ENCODE measurements at regions not wholly inside any gene's neighbourhood (a gene's known extent, or its start where the extent isn't known, plus 50 kb on each side); places are given as distances from the start of the nearest gene placed in this dataset.

DNA sequence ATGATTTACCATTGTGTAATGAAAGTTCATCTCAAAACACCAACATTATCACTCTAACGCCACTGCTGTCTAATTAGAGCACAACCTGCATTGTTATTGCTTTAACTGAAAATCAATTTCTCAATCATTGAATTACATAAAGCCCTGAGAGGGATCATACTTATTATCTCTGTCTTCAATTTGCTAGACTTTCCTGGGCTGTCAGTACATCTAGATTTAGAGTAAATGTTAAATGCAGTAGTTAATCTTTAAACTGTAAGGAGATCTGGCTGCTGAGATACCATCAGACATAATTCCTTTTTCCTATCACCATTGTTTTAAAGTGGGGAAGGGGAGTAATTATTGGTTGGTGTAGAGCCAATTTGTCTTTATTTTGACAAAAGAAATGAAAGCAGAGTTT lies 1995.1 kb downstream of the MRPL39 start:
- TF ChIP-seq, protein P1, sequence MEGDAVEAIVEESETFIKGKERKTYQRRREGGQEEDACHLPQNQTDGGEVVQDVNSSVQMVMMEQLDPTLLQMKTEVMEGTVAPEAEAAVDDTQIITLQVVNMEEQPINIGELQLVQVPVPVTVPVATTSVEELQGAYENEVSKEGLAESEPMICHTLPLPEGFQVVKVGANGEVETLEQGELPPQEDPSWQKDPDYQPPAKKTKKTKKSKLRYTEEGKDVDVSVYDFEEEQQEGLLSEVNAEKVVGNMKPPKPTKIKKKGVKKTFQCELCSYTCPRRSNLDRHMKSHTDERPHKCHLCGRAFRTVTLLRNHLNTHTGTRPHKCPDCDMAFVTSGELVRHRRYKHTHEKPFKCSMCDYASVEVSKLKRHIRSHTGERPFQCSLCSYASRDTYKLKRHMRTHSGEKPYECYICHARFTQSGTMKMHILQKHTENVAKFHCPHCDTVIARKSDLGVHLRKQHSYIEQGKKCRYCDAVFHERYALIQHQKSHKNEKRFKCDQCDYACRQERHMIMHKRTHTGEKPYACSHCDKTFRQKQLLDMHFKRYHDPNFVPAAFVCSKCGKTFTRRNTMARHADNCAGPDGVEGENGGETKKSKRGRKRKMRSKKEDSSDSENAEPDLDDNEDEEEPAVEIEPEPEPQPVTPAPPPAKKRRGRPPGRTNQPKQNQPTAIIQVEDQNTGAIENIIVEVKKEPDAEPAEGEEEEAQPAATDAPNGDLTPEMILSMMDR (IDR thresholded peaks at IDR 0.05; ENCODE audit: low read depth, low read length): no peak
- TF ChIP-seq EZH2phosphoT487 (IDR thresholded peaks at IDR 0.05; ENCODE audit: low read depth): no peak

Data from OCI-LY3 (cell line).